PC-9 (cell line): ENCODE measurements at regions not wholly inside any gene's neighbourhood (a gene's known extent, or its start where the extent isn't known, plus 50 kb on each side); places are given as distances from the start of the nearest gene placed in this dataset.

ENCODE experiments used
- CTCF ChIP-seq: fragments of 200-600 bp; sonication (generic); conservative IDR thresholded peaks from 2 replicates; pipeline ENCODE4 v1.6.1; 2017; ENCODE audit warnings: mixed run types, antibody characterized with exemption, mild to moderate bottlenecking, moderate library complexity
- EZH2 ChIP-seq: fragments of 200-600 bp; sonication (generic); IDR thresholded peaks from 2 replicates; pipeline ENCODE4 v1.8.0; 2017; ENCODE audit warnings: antibody characterized with exemption, low read depth

DNA sequence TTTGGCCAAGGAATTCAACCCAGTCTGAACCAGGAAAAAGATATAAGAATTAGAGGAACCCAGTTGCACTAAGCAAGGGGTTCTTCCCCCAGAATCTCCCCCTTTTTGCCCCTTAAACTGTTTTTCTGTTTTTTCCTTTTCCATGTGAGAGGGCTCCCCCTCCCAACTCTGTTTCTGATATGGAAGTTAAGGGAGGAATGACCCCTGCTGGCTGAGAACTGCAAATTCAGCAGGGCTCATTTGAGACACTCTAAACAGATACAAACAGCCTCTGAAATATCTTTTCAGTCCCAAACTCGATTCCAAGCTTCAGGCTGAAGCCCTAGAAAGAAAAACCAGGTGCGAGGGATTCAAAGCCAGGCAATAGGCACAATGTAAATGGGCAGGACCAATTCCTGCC, 132.7 kb downstream of the SLC41A2 start:
- 0 out of 2 replicates have a peak, but pooled peaks have one; percentile 28 for TF ChIP-seq CTCF
- TF ChIP-seq EZH2 = no peak
